Esophagus muscularis mucosa (tissue), 4 donors: ENCODE measurements at regions not wholly inside any gene's neighbourhood (a gene's known extent, or its start where the extent isn't known, plus 50 kb on each side); places are given as distances from the start of the nearest gene placed in this dataset.

Experiments
- DNase-seq: peaks from one replicate; pipeline ENCODE4 v3.0.0-alpha.2; 2017; ENCODE audit errors: extremely low spot score
- H3K27ac ChIP-seq, 4 donors: fragments of 200-600 bp; sonication (generic); replicated peaks in 1 of 4; 1 replicate in 3 of 4; 2 replicates in 1 of 4; pipeline ENCODE4 v1.5.1; 2016 to 2019; ENCODE audit warnings: mild to moderate bottlenecking in 1 of 4
- H3K27me3 ChIP-seq, 4 donors: fragments of 200-600 bp; sonication (generic); one replicate each; pipeline versions ENCODE4 v1.5.1 to v1.6.0; 2016 to 2019
- H3K36me3 ChIP-seq, 4 donors: fragments of 200-600 bp; sonication (generic); one replicate each; pipeline ENCODE4 v1.5.1; 2016 to 2019
- H3K4me1 ChIP-seq, 4 donors: fragments of 200-600 bp; sonication (generic); one replicate each; pipeline ENCODE4 v1.5.1; 2016 to 2019
- H3K4me3 ChIP-seq, 4 donors: fragments of 200-600 bp; sonication (generic); 1 replicate in 2 of 4; 2 replicates in 2 of 4; pipeline ENCODE4 v1.5.1; 2016 to 2019; ENCODE audit warnings: mild to moderate bottlenecking in 4 of 4, moderate library complexity in 1 of 4
- H3K9me3 ChIP-seq, 4 donors: fragments of 200-600 bp; sonication (generic); 1 replicate in 3 of 4; 2 replicates in 1 of 4; pipeline ENCODE4 v1.5.1; 2016 to 2019
- CTCF ChIP-seq, 3 experiments: fragments of 200-600 bp in 2 of 3; fragments of 450-650 bp in 1 of 3; sonication (generic) in 2 of 3; IDR thresholded peaks; one replicate each; pipeline ENCODE4 v1.5.1; 2017 to 2019; ENCODE audit warnings: antibody characterized with exemption in 3 of 3, mild to moderate bottlenecking in 2 of 3, moderate library complexity in 1 of 3
- EP300 ChIP-seq: sonication (generic); formaldehyde crosslinking; IDR thresholded peaks from one replicate; pipeline ENCODE4 v1.6.1; 2017; ENCODE audit warnings: antibody characterized with exemption
- POLR2A ChIP-seq: fragments of 450-650 bp; IDR thresholded peaks from one replicate; pipeline ENCODE4 v1.6.1; 2017; ENCODE audit warnings: antibody characterized with exemption, moderate library complexity, mild to moderate bottlenecking, low read depth
- POLR2AphosphoS5 ChIP-seq, 2 donors: sonication (generic); formaldehyde crosslinking; IDR thresholded peaks; one replicate each; pipeline ENCODE4 v1.6.1; 2017; ENCODE audit warnings: antibody characterized with exemption in 2 of 2
- WGBS: methylation state at CpG from one replicate; pipeline ENCODE4 v1.1.5; 2018; 5-methylcytosine and 5-hydroxymethylcytosine counted together
- intact Hi-C: fragments of 100-400 bp; cut with DNase I; formaldehyde crosslinking; loops from one replicate; pipeline ENCODE4 v1.15.1; 2023

- Histone ChIP-seq H3K27ac (no peak overlapping the region), H3K36me3 (no peaks in the 10 kb centered on the region), H3K4me3 (no peak overlapping the region), H3K27me3 (no peaks in the 10 kb centered on the region), H3K4me1 (no peaks in the 10 kb centered on the region), H3K9me3 (no peaks in the 10 kb centered on the region)
- WGBS: 47% methylated on average over 4 of the region's 4 CpGs
- TF ChIP-seq POLR2AphosphoS5 (IDR thresholded peaks at IDR 0.05) (no peak), EP300 (no peak), POLR2A (no peak), CTCF (IDR thresholded peaks at IDR 0.05) (no peak)
- DNase-seq: no peak
- intact Hi-C loops: no loop called here
These were observed 651.2 kb downstream of the SLITRK6 start for GRCh38 chr13:85148009-85148408.

- 94% methylated on average over 2 of the region's 2 CpGs for whole genome bisulfite sequencing
- H3K9me3 ChIP-seq: no peaks in the 10 kb centered on the region
- no peaks in the 10 kb centered on the region for H3K27me3 ChIP-seq
- H3K4me1 ChIP-seq: no peaks in the 10 kb centered on the region
- H3K27ac ChIP-seq: no peak overlapping the region
- H3K36me3 ChIP-seq: no peaks in the 10 kb centered on the region
- TF ChIP-seq POLR2AphosphoS5 (IDR thresholded peaks at IDR 0.05) (no peak), CTCF (IDR thresholded peaks at IDR 0.05) (no peak), POLR2A (no peak), EP300 (no peak)
- H3K4me3 ChIP-seq: no peak overlapping the region
- DNase-seq: no peak
- intact Hi-C loops: no loop called here
These were observed 656.8 kb downstream of the SLITRK6 start for GRCh38 chr13:85142351-85142927.

- Histone ChIP-seq H3K36me3 (no peaks in the 10 kb centered on the region), H3K27me3 (no peaks in the 10 kb centered on the region), H3K4me3 (no peak overlapping the region), H3K27ac (no peak overlapping the region), H3K9me3 (no peaks in the 10 kb centered on the region), H3K4me1 (no peaks in the 10 kb centered on the region)
- TF ChIP-seq POLR2AphosphoS5 (IDR thresholded peaks at IDR 0.05) (no peak), EP300 (no peak), POLR2A (no peak), CTCF (IDR thresholded peaks at IDR 0.05) (no peak)
- WGBS: 66% methylated on average over 2 of the region's 2 CpGs
- no peak for DNase-seq
- intact Hi-C loops: no loop called here
These were observed 657.8 kb downstream of the SLITRK6 start for GRCh38 chr13:85141401-85141800.

GRCh38 chr13:85140192-85140591 is 659.0 kb downstream of the SLITRK6 start:
- Histone ChIP-seq H3K4me3 (no peak overlapping the region), H3K9me3 (no peaks in the 10 kb centered on the region), H3K4me1 (no peaks in the 10 kb centered on the region), H3K27ac (no peak overlapping the region), H3K36me3 (no peaks in the 10 kb centered on the region), H3K27me3 (no peaks in the 10 kb centered on the region)
- intact Hi-C loops: no loop called here
- no peak for TF ChIP-seq POLR2A
- no peak for TF ChIP-seq CTCF (IDR thresholded peaks at IDR 0.05)
- TF ChIP-seq POLR2AphosphoS5 (IDR thresholded peaks at IDR 0.05): no peak
- TF ChIP-seq EP300: no peak
- 83% methylated on average over 1 of the region's 1 CpG for WGBS
- DNase-seq: no peak

- H3K36me3 ChIP-seq: no peaks in the 10 kb centered on the region
- no peaks in the 10 kb centered on the region for H3K4me1 ChIP-seq
- DNase-seq: no peak
- WGBS: 49% methylated on average over 1 of the region's 1 CpG
- H3K4me3 ChIP-seq: no peak overlapping the region
- H3K27ac ChIP-seq: no peak overlapping the region
- TF ChIP-seq POLR2A (no peak), CTCF (IDR thresholded peaks at IDR 0.05) (no peak), EP300 (no peak), POLR2AphosphoS5 (IDR thresholded peaks at IDR 0.05) (no peak)
- no peaks in the 10 kb centered on the region for H3K27me3 ChIP-seq
- H3K9me3 ChIP-seq: no peaks in the 10 kb centered on the region
- intact Hi-C loops: no loop called here
These were observed 661.7 kb downstream of the SLITRK6 start for GRCh38 chr13:85137516-85137915.
